ENCODE measurements at regions not wholly inside any gene's neighbourhood (a gene's known extent, or its start where the extent isn't known, plus 50 kb on each side); places are given as distances from the start of the nearest gene placed in this dataset.
A peak's percentile ranks its signal among the peaks of the same experiment; 100 is the strongest.
"Not testable (repeated sequence)": the region's sequence is repeated elsewhere in the genome, so short reads cannot be mapped to it uniquely, and the experiment has no call there.

- DNase-seq (ENCODE audit: low spot score): no peak
These were observed 255.5 kb downstream of the EFCAB11 start for GRCh38 chr14:89699071-89699470.

GRCh38 chr14:89697281-89698060, 257.1 kb downstream of the EFCAB11 start:
- DNase-seq (ENCODE audit: low spot score): no peak

GRCh38 chr14:89695846-89696245, 258.7 kb downstream of the EFCAB11 start:
- no peak for DNase-seq (ENCODE audit: low spot score)

- no peak for DNase-seq (ENCODE audit: low spot score)
These were observed 264.4 kb downstream of the EFCAB11 start for GRCh38 chr14:89690139-89690538.

GRCh38 chr14:89689711-89690110, 264.8 kb downstream of the EFCAB11 start:
- DNase-seq (ENCODE audit: low spot score): not testable (repeated sequence)

- no peak for DNase-seq (ENCODE audit: low spot score)
These were observed 265.9 kb downstream of the EFCAB11 start for GRCh38 chr14:89688507-89689211.

- not testable (repeated sequence) for DNase-seq (ENCODE audit: low spot score)
These were observed 267.4 kb downstream of the EFCAB11 start for GRCh38 chr14:89687129-89687528.

GRCh38 chr14:89684139-89684538, 267.1 kb upstream of the FOXN3 start:
- no peak for DNase-seq (ENCODE audit: low spot score)

GRCh38 chr14:89681086-89682018, 264.3 kb upstream of the FOXN3 start:
- DNase-seq (ENCODE audit: low spot score): no peak

- no peak for DNase-seq (ENCODE audit: low spot score)
These were observed 263.1 kb upstream of the FOXN3 start for GRCh38 chr14:89680156-89680555.

- DNase-seq (ENCODE audit: low spot score): no peak
These were observed 261.7 kb upstream of the FOXN3 start for GRCh38 chr14:89678768-89679167.

- no peak for DNase-seq (ENCODE audit: low spot score)
These were observed 258.6 kb upstream of the FOXN3 start for GRCh38 chr14:89675590-89675989.

- DNase-seq (ENCODE audit: low spot score): no peak
These were observed 257.9 kb upstream of the FOXN3 start for GRCh38 chr14:89674936-89675335.

GRCh38 chr14:89674240-89674639, 257.2 kb upstream of the FOXN3 start:
- DNase-seq (ENCODE audit: low spot score): no peak

- DNase-seq (ENCODE audit: low spot score): no peak
These were observed 256.6 kb upstream of the FOXN3 start for GRCh38 chr14:89673512-89674225.

GRCh38 chr14:89672636-89673511, 255.8 kb upstream of the FOXN3 start:
- DNase-seq (ENCODE audit: low spot score): no peak

- DNase-seq (ENCODE audit: low spot score): no peak
These were observed 252.2 kb upstream of the FOXN3 start for GRCh38 chr14:89669193-89669592.

GRCh38 chr14:89667983-89668382, 250.9 kb upstream of the FOXN3 start:
- peak; percentile 26 for DNase-seq (ENCODE audit: low spot score)

- DNase-seq (ENCODE audit: low spot score): not testable (repeated sequence)
These were observed 248.5 kb upstream of the FOXN3 start for GRCh38 chr14:89665300-89666081.

- DNase-seq (ENCODE audit: low spot score): no peak
These were observed 244.4 kb upstream of the FOXN3 start for GRCh38 chr14:89661392-89661791.

Data from A172 (cell line).